A172 (cell line): ENCODE measurements at regions not wholly inside any gene's neighbourhood (a gene's known extent, or its start where the extent isn't known, plus 50 kb on each side); places are given as distances from the start of the nearest gene placed in this dataset.

ENCODE experiments used
- DNase-seq: peaks from one replicate; pipeline ENCODE4 v3.0.0-alpha.2; 2015; ENCODE audit warnings: low spot score

GRCh38 chr2:207289295-207290018, 123.7 kb upstream of the KLF7 start:
- no peak for DNase-seq

GRCh38 chr2:207290833-207291624, 125.3 kb upstream of the KLF7 start:
- DNase-seq: no peak

GRCh38 chr2:207291625-207292252, 126.0 kb upstream of the KLF7 start:
- DNase-seq: no peak

- no peak for DNase-seq
Observed at GRCh38 chr2:207296265-207296948, 130.7 kb upstream of the KLF7 start.

GRCh38 chr2:207300817-207301216, 135.1 kb upstream of the KLF7 start:
- DNase-seq: no peak

GRCh38 chr2:207304761-207305160, 139.0 kb upstream of the KLF7 start:
- no peak for DNase-seq

- no peak for DNase-seq
Observed at GRCh38 chr2:207308519-207309224, 142.9 kb upstream of the KLF7 start.

- peak; percentile 96 for DNase-seq
Observed at GRCh38 chr2:207311316-207312005, 145.7 kb upstream of the KLF7 start.

GRCh38 chr2:207312006-207312356, 146.2 kb upstream of the KLF7 start:
- DNase-seq: no peak

GRCh38 chr2:207313947-207314346, 148.2 kb upstream of the KLF7 start:
- no peak for DNase-seq

GRCh38 chr2:207315131-207315530, 149.4 kb upstream of the KLF7 start:
- no peak for DNase-seq

- no peak for DNase-seq
Observed at GRCh38 chr2:207316484-207316883, 150.7 kb upstream of the KLF7 start.

GRCh38 chr2:207316906-207317305, 151.2 kb upstream of the KLF7 start:
- no peak for DNase-seq

- no peak for DNase-seq
Observed at GRCh38 chr2:207317378-207317984, 151.7 kb upstream of the KLF7 start.

- DNase-seq: no peak
Observed at GRCh38 chr2:207318181-207318628, 152.5 kb upstream of the KLF7 start.

GRCh38 chr2:207319316-207319715, 153.6 kb upstream of the KLF7 start:
- no peak for DNase-seq

- no peak for DNase-seq
Observed at GRCh38 chr2:207320381-207321159, 154.8 kb upstream of the KLF7 start.

- no peak for DNase-seq
Observed at GRCh38 chr2:207321514-207321913, 155.8 kb upstream of the KLF7 start.

GRCh38 chr2:207324001-207324400, 158.3 kb upstream of the KLF7 start:
- DNase-seq: no peak

- no peak for DNase-seq
Observed at GRCh38 chr2:207327513-207327912, 161.8 kb upstream of the KLF7 start.
